Gastrocnemius medialis (tissue), 4 donors: ENCODE measurements at regions not wholly inside any gene's neighbourhood (a gene's known extent, or its start where the extent isn't known, plus 50 kb on each side); places are given as distances from the start of the nearest gene placed in this dataset.

Source experiments
- ATAC-seq, 2 donors: fragments of 150-250 bp; one replicate each; pipeline ENCODE4 v1.9.1; 2016
- DNase-seq, 2 donors: peaks; one replicate each; pipeline ENCODE4 v3.0.0-alpha.2; 2019
- H3K27ac ChIP-seq, 4 donors: fragments of 200-600 bp; sonication (generic); 1 replicate in 1 of 4; 2 replicates in 3 of 4; pipeline ENCODE4 v1.5.1; 2016 to 2018; ENCODE audit warnings: mild to moderate bottlenecking in 2 of 4, moderate library complexity in 1 of 4
- H3K27me3 ChIP-seq, 3 donors: fragments of 200-600 bp; sonication (generic) in 2 of 3; 1 replicate in 1 of 3; 2 replicates in 2 of 3; pipeline versions ENCODE4 v1.5.1 to v1.6.0; 2016 to 2019; ENCODE audit warnings: mild to moderate bottlenecking in 1 of 3, moderate library complexity in 1 of 3
- H3K36me3 ChIP-seq, 2 donors: fragments of 200-600 bp; sonication (generic) in 1 of 2; one replicate each; pipeline ENCODE4 v1.5.1; 2017 to 2018
- H3K4me1 ChIP-seq, 2 donors: fragments of 200-600 bp; sonication (generic) in 1 of 2; one replicate each; pipeline ENCODE4 v1.5.1; 2016 to 2017; ENCODE audit warnings: mild to moderate bottlenecking in 2 of 2
- H3K4me3 ChIP-seq, 4 donors: fragments of 200-600 bp; sonication (generic) in 3 of 4; 1 replicate in 1 of 4; 2 replicates in 3 of 4; pipeline ENCODE4 v1.5.1; 2016 to 2019; ENCODE audit warnings: mild to moderate bottlenecking in 2 of 4
- H3K9me3 ChIP-seq, 3 donors: fragments of 200-600 bp; sonication (generic) in 2 of 3; 1 replicate in 1 of 3; 2 replicates in 2 of 3; pipeline ENCODE4 v1.5.1; 2016 to 2019
- POLR2A ChIP-seq, 2 donors: fragments of 450-650 bp; IDR thresholded peaks; one replicate each; pipeline ENCODE4 v1.6.1; 2017; ENCODE audit warnings: antibody characterized with exemption in 2 of 2, mild to moderate bottlenecking in 2 of 2, moderate library complexity in 2 of 2
- in situ Hi-C, 4 donors: fragments of 200-750 bp; cut with MboI; loops; one replicate each; pipeline versions ENCODE4 v1.15.0 to v1.8.0; 2017; ENCODE audit warnings: low sequenced_read_pairs in 4 of 4
- intact Hi-C: fragments of 100-400 bp; cut with DNase I; formaldehyde crosslinking; loops from one replicate; pipeline ENCODE4 v1.15.1; 2023; ENCODE audit warnings: low total_unique reads
- TF ChIP-seq, protein P1 (sequence below), 5 experiments: fragments of 450-650 bp in 3 of 5; fragments of 200-600 bp in 2 of 5; sonication (generic) in 2 of 5; IDR thresholded peaks in 4 of 5; conservative IDR thresholded peaks in 1 of 5; 1 replicate in 4 of 5; 2 replicates in 1 of 5; pipeline ENCODE4 v1.5.1; 2016 to 2019; ENCODE audit warnings: antibody characterized with exemption in 5 of 5, mild to moderate bottlenecking in 3 of 5, moderate library complexity in 3 of 5

DNA sequence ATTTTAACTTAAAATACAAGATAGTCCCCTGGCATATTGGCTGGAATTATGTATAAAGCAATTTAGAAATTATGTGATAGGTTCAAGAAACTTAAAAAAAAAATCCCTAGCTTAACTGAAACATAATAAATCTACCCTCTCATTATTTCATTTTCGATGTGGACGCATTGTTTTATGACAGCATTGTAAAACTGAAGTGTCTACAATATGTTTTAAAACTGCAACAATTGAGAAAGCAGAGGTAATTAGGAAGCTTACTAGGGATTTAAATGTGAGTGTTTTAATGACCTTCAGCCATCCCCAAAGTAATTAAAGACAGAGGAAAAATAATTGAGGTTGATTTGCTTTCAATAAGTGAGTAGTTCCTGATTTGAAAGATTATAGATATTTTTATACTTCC lies 776.0 kb downstream of the TBC1D32 start:
- Histone ChIP-seq H3K4me1 (no peaks in the 10 kb centered on the region), H3K4me3 (no peak overlapping the region), H3K36me3 (no peaks in the 10 kb centered on the region), H3K27me3 (no peaks in the 10 kb centered on the region), H3K9me3 (no peaks in the 10 kb centered on the region), H3K27ac (no peak overlapping the region)
- TF ChIP-seq, protein P1, sequence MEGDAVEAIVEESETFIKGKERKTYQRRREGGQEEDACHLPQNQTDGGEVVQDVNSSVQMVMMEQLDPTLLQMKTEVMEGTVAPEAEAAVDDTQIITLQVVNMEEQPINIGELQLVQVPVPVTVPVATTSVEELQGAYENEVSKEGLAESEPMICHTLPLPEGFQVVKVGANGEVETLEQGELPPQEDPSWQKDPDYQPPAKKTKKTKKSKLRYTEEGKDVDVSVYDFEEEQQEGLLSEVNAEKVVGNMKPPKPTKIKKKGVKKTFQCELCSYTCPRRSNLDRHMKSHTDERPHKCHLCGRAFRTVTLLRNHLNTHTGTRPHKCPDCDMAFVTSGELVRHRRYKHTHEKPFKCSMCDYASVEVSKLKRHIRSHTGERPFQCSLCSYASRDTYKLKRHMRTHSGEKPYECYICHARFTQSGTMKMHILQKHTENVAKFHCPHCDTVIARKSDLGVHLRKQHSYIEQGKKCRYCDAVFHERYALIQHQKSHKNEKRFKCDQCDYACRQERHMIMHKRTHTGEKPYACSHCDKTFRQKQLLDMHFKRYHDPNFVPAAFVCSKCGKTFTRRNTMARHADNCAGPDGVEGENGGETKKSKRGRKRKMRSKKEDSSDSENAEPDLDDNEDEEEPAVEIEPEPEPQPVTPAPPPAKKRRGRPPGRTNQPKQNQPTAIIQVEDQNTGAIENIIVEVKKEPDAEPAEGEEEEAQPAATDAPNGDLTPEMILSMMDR (IDR thresholded peaks at IDR 0.05 in 4 of 5, conservative IDR thresholded peaks at IDR 0.05 in 1 of 5), result no peak
- TF ChIP-seq POLR2A (IDR thresholded peaks at IDR 0.05), result no peak
- in situ Hi-C loops (no loop called here), intact Hi-C loops (no loop called here)
- no peak for ATAC-seq
- DNase-seq, result no peak

GRCh38 chr6:120557554-120557953 lies 776.7 kb downstream of the TBC1D32 start:
- intact Hi-C loops (no loop called here), in situ Hi-C loops (no loop called here)
- ATAC-seq (no peak), DNase-seq (no peak)
- Histone ChIP-seq H3K36me3 (no peaks in the 10 kb centered on the region), H3K4me3 (no peak overlapping the region), H3K9me3 (no peaks in the 10 kb centered on the region), H3K4me1 (no peaks in the 10 kb centered on the region), H3K27me3 (no peaks in the 10 kb centered on the region), H3K27ac (no peak overlapping the region)
- no peak for TF ChIP-seq POLR2A (IDR thresholded peaks at IDR 0.05)
- TF ChIP-seq, protein P1 (IDR thresholded peaks at IDR 0.05 in 4 of 5, conservative IDR thresholded peaks at IDR 0.05 in 1 of 5), result no peak

DNA sequence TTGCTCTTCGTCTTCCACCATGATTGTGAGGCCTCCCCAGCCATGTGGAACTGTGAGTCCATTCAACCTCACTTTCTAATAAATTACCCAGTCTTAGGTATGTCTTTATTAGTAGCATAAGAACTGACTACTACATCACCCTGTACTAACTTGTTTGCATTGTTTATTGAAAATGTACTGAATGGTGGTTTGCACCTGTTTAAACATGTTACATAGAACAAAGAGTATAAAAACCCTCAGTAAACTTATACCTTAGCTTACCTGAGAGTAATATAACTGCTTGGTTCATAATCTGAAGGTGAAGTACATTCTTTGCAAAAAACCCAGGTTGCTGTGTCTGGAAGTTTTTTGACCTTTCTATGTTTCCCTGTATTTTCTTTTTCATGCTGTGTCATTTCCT lies 777.8 kb downstream of the TBC1D32 start:
- in situ Hi-C loops (no loop called here), intact Hi-C loops (no loop called here)
- H3K4me3 ChIP-seq, result no peak overlapping the region
- H3K4me1 ChIP-seq, result no peaks in the 10 kb centered on the region
- no peak for ATAC-seq
- no peaks in the 10 kb centered on the region for H3K9me3 ChIP-seq
- DNase-seq, result no peak
- no peak for TF ChIP-seq POLR2A (IDR thresholded peaks at IDR 0.05)
- TF ChIP-seq, protein P1 (IDR thresholded peaks at IDR 0.05 in 4 of 5, conservative IDR thresholded peaks at IDR 0.05 in 1 of 5), result no peak
- H3K36me3 ChIP-seq, result no peaks in the 10 kb centered on the region
- no peaks in the 10 kb centered on the region for H3K27me3 ChIP-seq
- H3K27ac ChIP-seq, result no peak overlapping the region

DNA sequence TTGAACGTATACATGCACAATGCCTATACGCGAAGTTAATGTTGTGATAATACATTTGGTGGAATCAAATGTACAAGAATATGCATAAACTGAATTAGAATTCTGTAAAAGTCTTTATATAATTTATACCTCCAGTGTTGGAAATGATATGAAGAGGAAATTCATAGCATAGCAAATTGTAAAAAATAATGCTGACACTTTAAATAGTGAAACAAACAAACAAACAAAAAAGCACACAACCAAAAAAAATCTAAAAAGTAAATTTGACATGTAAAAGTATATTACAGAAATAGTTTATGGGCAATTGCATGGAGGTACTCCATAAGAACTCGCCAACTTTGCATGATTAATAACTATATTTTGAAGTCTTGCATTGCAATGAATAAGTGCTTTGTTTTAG lies 780.9 kb downstream of the TBC1D32 start:
- intact Hi-C loops, result no loop called here

DNA sequence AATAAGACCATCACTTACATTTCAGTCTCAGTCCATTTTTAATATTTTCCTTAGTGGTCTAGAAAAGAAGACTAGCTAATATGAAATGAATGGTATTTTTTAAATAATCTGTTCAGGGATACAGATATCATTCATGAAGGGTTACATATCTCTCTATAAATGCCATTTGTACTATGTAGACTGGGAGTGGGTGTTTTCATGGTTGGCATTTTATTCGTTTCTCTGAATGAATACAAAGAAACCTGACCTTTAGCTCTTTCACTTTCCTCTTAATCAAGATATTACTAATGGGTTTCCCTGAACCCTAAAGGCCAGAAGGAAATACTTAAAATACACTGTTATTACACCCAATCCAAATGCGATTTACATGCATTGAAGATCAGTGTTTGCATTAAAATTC lies 788.9 kb downstream of the TBC1D32 start:
- ATAC-seq, result no peak
- no peaks in the 10 kb centered on the region for H3K9me3 ChIP-seq
- intact Hi-C loops (no loop called here), in situ Hi-C loops (no loop called here)
- H3K4me3 ChIP-seq, result no peak overlapping the region
- H3K4me1 ChIP-seq, result no peaks in the 10 kb centered on the region
- DNase-seq, result no peak
- no peaks in the 10 kb centered on the region for H3K36me3 ChIP-seq
- H3K27me3 ChIP-seq, result no peaks in the 10 kb centered on the region
- TF ChIP-seq, protein P1 (IDR thresholded peaks at IDR 0.05 in 4 of 5, conservative IDR thresholded peaks at IDR 0.05 in 1 of 5), result no peak
- no peak for TF ChIP-seq POLR2A (IDR thresholded peaks at IDR 0.05)
- H3K27ac ChIP-seq, result no peak overlapping the region

More for the DNA sequence above, 780.9 kb downstream of the TBC1D32 start:
- TF ChIP-seq POLR2A (IDR thresholded peaks at IDR 0.05), result no peak
- TF ChIP-seq, protein P1 (IDR thresholded peaks at IDR 0.05 in 4 of 5, conservative IDR thresholded peaks at IDR 0.05 in 1 of 5), result no peak
- H3K27ac ChIP-seq, result no peak overlapping the region
- no peak overlapping the region for H3K4me3 ChIP-seq
- ATAC-seq, result no peak
- in situ Hi-C loops, result no loop called here
- H3K36me3 ChIP-seq, result no peaks in the 10 kb centered on the region
- no peaks in the 10 kb centered on the region for H3K4me1 ChIP-seq
- DNase-seq, result no peak
- H3K9me3 ChIP-seq, result no peaks in the 10 kb centered on the region
- H3K27me3 ChIP-seq, result no peaks in the 10 kb centered on the region
